ENCODE measurements at regions not wholly inside any gene's neighbourhood (a gene's known extent, or its start where the extent isn't known, plus 50 kb on each side); places are given as distances from the start of the nearest gene placed in this dataset.
A peak's percentile ranks its signal among the peaks of the same experiment; 100 is the strongest.
"Not testable (repeated sequence)": the region's sequence is repeated elsewhere in the genome, so short reads cannot be mapped to it uniquely, and the experiment has no call there.

- DNase-seq (ENCODE audit: low spot score) = not testable (repeated sequence)
Measured at GRCh38 chr15:20010759-20011158, 530.8 kb downstream of the GOLGA6L6 start.

GRCh38 chr15:20009619-20010018, 532.0 kb downstream of the GOLGA6L6 start:
- DNase-seq (ENCODE audit: low spot score) = not testable (repeated sequence)

GRCh38 chr15:20007338-20007737, 534.3 kb downstream of the GOLGA6L6 start:
- not testable (repeated sequence) for DNase-seq (ENCODE audit: low spot score)

- DNase-seq (ENCODE audit: low spot score) = not testable (repeated sequence)
Measured at GRCh38 chr15:20003471-20003870, 538.1 kb downstream of the GOLGA6L6 start.

- not testable (repeated sequence) for DNase-seq (ENCODE audit: low spot score)
Measured at GRCh38 chr15:20002560-20002959, 539.0 kb downstream of the GOLGA6L6 start.

GRCh38 chr15:19996574-19997194, 544.9 kb downstream of the GOLGA6L6 start:
- DNase-seq (ENCODE audit: low spot score) = not testable (repeated sequence)

- not testable (repeated sequence) for DNase-seq (ENCODE audit: low spot score)
Measured at GRCh38 chr15:19995296-19995695, 546.3 kb downstream of the GOLGA6L6 start.

GRCh38 chr15:19992428-19992827, 549.2 kb downstream of the GOLGA6L6 start:
- DNase-seq (ENCODE audit: low spot score) = no peak

- no peak for DNase-seq (ENCODE audit: low spot score)
Measured at GRCh38 chr15:19988094-19988660, 553.4 kb downstream of the GOLGA6L6 start.

GRCh38 chr15:19987389-19988048, 554.1 kb downstream of the GOLGA6L6 start:
- DNase-seq (ENCODE audit: low spot score) = peak; percentile 66

GRCh38 chr15:19984101-19984500, 557.5 kb downstream of the GOLGA6L6 start:
- DNase-seq (ENCODE audit: low spot score) = no peak

- no peak for DNase-seq (ENCODE audit: low spot score)
Measured at GRCh38 chr15:19974998-19975397, 566.6 kb downstream of the GOLGA6L6 start.

- DNase-seq (ENCODE audit: low spot score) = peak; percentile 29
Measured at GRCh38 chr15:19973718-19974117, 567.9 kb downstream of the GOLGA6L6 start.

GRCh38 chr15:19972582-19972981, 569.0 kb downstream of the GOLGA6L6 start:
- DNase-seq (ENCODE audit: low spot score) = not testable (repeated sequence)

- DNase-seq (ENCODE audit: low spot score) = not testable (repeated sequence)
Measured at GRCh38 chr15:19965574-19965973, 576.0 kb downstream of the GOLGA6L6 start.

- not testable (repeated sequence) for DNase-seq (ENCODE audit: low spot score)
Measured at GRCh38 chr15:19964480-19964879, 577.1 kb downstream of the GOLGA6L6 start.

GRCh38 chr15:19956124-19956796, 585.3 kb downstream of the GOLGA6L6 start:
- DNase-seq (ENCODE audit: low spot score) = no peak

GRCh38 chr15:19944261-19944888, 597.2 kb downstream of the GOLGA6L6 start:
- DNase-seq (ENCODE audit: low spot score) = no peak

- no peak for DNase-seq (ENCODE audit: low spot score)
Measured at GRCh38 chr15:19943515-19943914, 598.1 kb downstream of the GOLGA6L6 start.

GRCh38 chr15:19903281-19903680, 638.3 kb downstream of the GOLGA6L6 start:
- DNase-seq (ENCODE audit: low spot score) = not testable (repeated sequence)

GRCh38 chr15:19902388-19902787, 639.2 kb downstream of the GOLGA6L6 start:
- DNase-seq (ENCODE audit: low spot score) = not testable (repeated sequence)

- not testable (repeated sequence) for DNase-seq (ENCODE audit: low spot score)
Measured at GRCh38 chr15:19901414-19901813, 640.2 kb downstream of the GOLGA6L6 start.

Data from HT-29 (cell line).